ENCODE measurements at regions not wholly inside any gene's neighbourhood (a gene's known extent, or its start where the extent isn't known, plus 50 kb on each side); places are given as distances from the start of the nearest gene placed in this dataset.

- Histone ChIP-seq H3K4me1 (ENCODE audit: control insufficient read depth in 1 of 2, extremely low read depth in 1 of 2, insufficient read depth in 2 of 2, low read length in 2 of 2) (no peaks in the 10 kb centered on the region), H3K9me3 (no peaks in the 10 kb centered on the region), H3K27ac (ENCODE audit: low read length) (no peak overlapping the region), H3K36me3 (ENCODE audit: control insufficient read depth in 2 of 2, extremely low read depth in 1 of 2, insufficient read depth in 1 of 2, low read length in 1 of 2) (no peaks in the 10 kb centered on the region), H3K27me3 (replicated peaks in 1 of 2; ENCODE audit: control insufficient read depth in 2 of 2, extremely low read depth in 1 of 2, insufficient read depth in 2 of 2, low read length in 1 of 2) (peaks cover 0 to 23% of the 10 kb centered on the region in 2 experiments), H3K4me3 (ENCODE audit: control insufficient read depth in 1 of 2, extremely low read depth in 1 of 2, low read length in 1 of 2) (no peak overlapping the region)
- Mint-ChIP-seq H3K9me3 (no peaks in the 10 kb centered on the region), H3K27ac (no peak overlapping the region), H3K4me3 (no peak overlapping the region), H3K4me1 (no peaks in the 10 kb centered on the region), H3K27me3 (peaks cover 33 to 40% of the 10 kb centered on the region in 2 donors), H3K36me3 (no peaks in the 10 kb centered on the region)
- POLR2A ChIA-PET = no interaction called here
- CTCF ChIA-PET = no interaction called here
- 80% methylated on average over 4 of the region's 8 CpGs for WGBS (ENCODE audit: insufficient coverage)
- no peak for ATAC-seq (replicated peaks in 1 of 4)
- no peak for DNase-seq
Observed at GRCh38 chr11:19510468-19510867, 202.2 kb upstream of the NAV2 start.

GRCh38 chr11:19509215-19509614 is 203.4 kb upstream of the NAV2 start:
- Mint-ChIP-seq H3K4me1 (no peaks in the 10 kb centered on the region), H3K27me3 (peaks cover 30 to 45% of the 10 kb centered on the region in 2 donors), H3K9me3 (no peaks in the 10 kb centered on the region), H3K27ac (no peak overlapping the region), H3K4me3 (no peak overlapping the region), H3K36me3 (no peaks in the 10 kb centered on the region)
- no peak for DNase-seq
- Histone ChIP-seq H3K9me3 (no peaks in the 10 kb centered on the region), H3K4me3 (ENCODE audit: control insufficient read depth in 1 of 2, extremely low read depth in 1 of 2, low read length in 1 of 2) (no peak overlapping the region), H3K36me3 (ENCODE audit: control insufficient read depth in 2 of 2, extremely low read depth in 1 of 2, insufficient read depth in 1 of 2, low read length in 1 of 2) (no peaks in the 10 kb centered on the region), H3K27me3 (replicated peaks in 1 of 2; ENCODE audit: control insufficient read depth in 2 of 2, extremely low read depth in 1 of 2, insufficient read depth in 2 of 2, low read length in 1 of 2) (peaks cover 0 to 20% of the 10 kb centered on the region in 2 experiments), H3K27ac (ENCODE audit: low read length) (no peak overlapping the region), H3K4me1 (ENCODE audit: control insufficient read depth in 1 of 2, extremely low read depth in 1 of 2, insufficient read depth in 2 of 2, low read length in 2 of 2) (no peaks in the 10 kb centered on the region)
- 69% methylated on average over 6 of the region's 6 CpGs for WGBS (ENCODE audit: insufficient coverage)
- no peak for ATAC-seq (replicated peaks in 1 of 4)
- POLR2A ChIA-PET = no interaction called here
- CTCF ChIA-PET = no interaction called here

GRCh38 chr11:19508165-19508564 is 204.5 kb upstream of the NAV2 start:
- DNase-seq = no peak
- Histone ChIP-seq H3K4me3 (ENCODE audit: control insufficient read depth in 1 of 2, extremely low read depth in 1 of 2, low read length in 1 of 2) (no peak overlapping the region), H3K36me3 (ENCODE audit: control insufficient read depth in 2 of 2, extremely low read depth in 1 of 2, insufficient read depth in 1 of 2, low read length in 1 of 2) (no peaks in the 10 kb centered on the region), H3K4me1 (ENCODE audit: control insufficient read depth in 1 of 2, extremely low read depth in 1 of 2, insufficient read depth in 2 of 2, low read length in 2 of 2) (no peaks in the 10 kb centered on the region), H3K27me3 (replicated peaks in 1 of 2; ENCODE audit: control insufficient read depth in 2 of 2, extremely low read depth in 1 of 2, insufficient read depth in 2 of 2, low read length in 1 of 2) (peaks cover 0 to 18% of the 10 kb centered on the region in 2 experiments), H3K27ac (ENCODE audit: low read length) (no peak overlapping the region), H3K9me3 (no peaks in the 10 kb centered on the region)
- Mint-ChIP-seq H3K4me1 (no peaks in the 10 kb centered on the region), H3K27me3 (peaks cover 27 to 46% of the 10 kb centered on the region in 2 donors), H3K27ac (no peak overlapping the region), H3K9me3 (peaks cover 0 to 3% (median 0%) of the 10 kb centered on the region in 3 donors), H3K36me3 (no peaks in the 10 kb centered on the region), H3K4me3 (no peak overlapping the region)
- WGBS (ENCODE audit: insufficient coverage) = 75% methylated on average over 2 of the region's 2 CpGs
- POLR2A ChIA-PET = no interaction called here
- CTCF ChIA-PET = no interaction called here
- no peak for ATAC-seq (replicated peaks in 1 of 4)

- no peak overlapping the region for H3K27ac ChIP-seq (ENCODE audit: low read length)
- no peaks in the 10 kb centered on the region for H3K36me3 ChIP-seq (ENCODE audit: control insufficient read depth in 2 of 2, extremely low read depth in 1 of 2, insufficient read depth in 1 of 2, low read length in 1 of 2)
- no peak overlapping the region for H3K27ac Mint-ChIP-seq
- DNase-seq (no peak), ATAC-seq (replicated peaks in 1 of 4) (no peak)
- H3K9me3 ChIP-seq = no peaks in the 10 kb centered on the region
- no peak overlapping the region for H3K4me3 Mint-ChIP-seq
- no CpG with 5 or more reads among the region's 2 CpGs for WGBS (ENCODE audit: insufficient coverage)
- peaks cover 22 to 40% of the 10 kb centered on the region in 2 donors for H3K27me3 Mint-ChIP-seq
- H3K36me3 Mint-ChIP-seq = no peaks in the 10 kb centered on the region
- ChIA-PET CTCF (no interaction called here), POLR2A (interaction anchor here in 1 of 2 donors (0.6 kb wide), 1 partner anchor 575 kb away, joined by 3 read pairs; no protein-coding TSS in a partner anchor)
- no peaks in the 10 kb centered on the region for H3K4me1 Mint-ChIP-seq
- H3K4me1 ChIP-seq (ENCODE audit: control insufficient read depth in 1 of 2, extremely low read depth in 1 of 2, insufficient read depth in 2 of 2, low read length in 2 of 2) = no peaks in the 10 kb centered on the region
- peaks cover 0 to 5% (median 0%) of the 10 kb centered on the region in 3 donors for H3K9me3 Mint-ChIP-seq
- no peak overlapping the region for H3K4me3 ChIP-seq (ENCODE audit: control insufficient read depth in 1 of 2, extremely low read depth in 1 of 2, low read length in 1 of 2)
- peaks cover 0 to 12% of the 10 kb centered on the region in 2 experiments for H3K27me3 ChIP-seq (replicated peaks in 1 of 2; ENCODE audit: control insufficient read depth in 2 of 2, extremely low read depth in 1 of 2, insufficient read depth in 2 of 2, low read length in 1 of 2)
Observed at GRCh38 chr11:19506816-19507486, 205.7 kb upstream of the NAV2 start.

GRCh38 chr11:19502691-19503253 is 209.9 kb upstream of the NAV2 start:
- Mint-ChIP-seq H3K36me3 (no peaks in the 10 kb centered on the region), H3K4me3 (no peak overlapping the region), H3K27me3 (peaks cover 2 to 24% of the 10 kb centered on the region in 2 donors), H3K4me1 (no peaks in the 10 kb centered on the region), H3K27ac (no peak overlapping the region), H3K9me3 (peaks cover 0 to 5% (median 0%) of the 10 kb centered on the region in 3 donors)
- ChIA-PET CTCF (no interaction called here), POLR2A (no interaction called here)
- no peak overlapping the region for H3K4me3 ChIP-seq (ENCODE audit: control insufficient read depth in 1 of 2, extremely low read depth in 1 of 2, low read length in 1 of 2)
- no peaks in the 10 kb centered on the region for H3K36me3 ChIP-seq (ENCODE audit: control insufficient read depth in 2 of 2, extremely low read depth in 1 of 2, insufficient read depth in 1 of 2, low read length in 1 of 2)
- no peak overlapping the region for H3K27ac ChIP-seq (ENCODE audit: low read length)
- DNase-seq (no peak), ATAC-seq (replicated peaks in 1 of 4) (no peak)
- H3K4me1 ChIP-seq (ENCODE audit: control insufficient read depth in 1 of 2, extremely low read depth in 1 of 2, insufficient read depth in 2 of 2, low read length in 2 of 2) = no peaks in the 10 kb centered on the region
- 58% methylated on average over 2 of the region's 3 CpGs for WGBS (ENCODE audit: insufficient coverage)
- H3K9me3 ChIP-seq = no peaks in the 10 kb centered on the region
- H3K27me3 ChIP-seq (replicated peaks in 1 of 2; ENCODE audit: control insufficient read depth in 2 of 2, extremely low read depth in 1 of 2, insufficient read depth in 2 of 2, low read length in 1 of 2) = peaks cover 0 to 2% of the 10 kb centered on the region in 2 experiments

GRCh38 chr11:19501631-19502030 is 211.0 kb upstream of the NAV2 start:
- POLR2A ChIA-PET = no interaction called here
- H3K4me1 ChIP-seq (ENCODE audit: control insufficient read depth in 1 of 2, extremely low read depth in 1 of 2, insufficient read depth in 2 of 2, low read length in 2 of 2) = no peaks in the 10 kb centered on the region
- H3K4me3 ChIP-seq (ENCODE audit: control insufficient read depth in 1 of 2, extremely low read depth in 1 of 2, low read length in 1 of 2) = no peak overlapping the region
- no peaks in the 10 kb centered on the region for H3K36me3 ChIP-seq (ENCODE audit: control insufficient read depth in 2 of 2, extremely low read depth in 1 of 2, insufficient read depth in 1 of 2, low read length in 1 of 2)
- DNase-seq (no peak), ATAC-seq (replicated peaks in 1 of 4) (no peak)
- Mint-ChIP-seq H3K4me3 (no peak overlapping the region), H3K27me3 (peaks cover 2 to 24% of the 10 kb centered on the region in 2 donors), H3K36me3 (no peaks in the 10 kb centered on the region), H3K4me1 (no peaks in the 10 kb centered on the region), H3K9me3 (peaks cover 0 to 8% (median 0%) of the 10 kb centered on the region in 3 donors), H3K27ac (no peak overlapping the region)
- H3K27ac ChIP-seq (ENCODE audit: low read length) = no peak overlapping the region
- H3K27me3 ChIP-seq (replicated peaks in 1 of 2; ENCODE audit: control insufficient read depth in 2 of 2, extremely low read depth in 1 of 2, insufficient read depth in 2 of 2, low read length in 1 of 2) = peaks cover 0 to 2% of the 10 kb centered on the region in 2 experiments
- CTCF ChIA-PET = no interaction called here
- WGBS (ENCODE audit: insufficient coverage) = 80% methylated on average over 2 of the region's 7 CpGs
- H3K9me3 ChIP-seq = no peaks in the 10 kb centered on the region
